ENCODE measurements at regions not wholly inside any gene's neighbourhood (a gene's known extent, or its start where the extent isn't known, plus 50 kb on each side); places are given as distances from the start of the nearest gene placed in this dataset.

GRCh38 chr7:22633954-22634474, 93.0 kb upstream of the IL6 start:
- ATAC-seq (no peak), DNase-seq (ENCODE audit: low read depth, low spot score) (no peak)
- in situ Hi-C loops (cut with HindIII; ENCODE audit: low pct_unique_long_range_greater_than_20kb, low sequenced_read_pairs) (no loop called here), intact Hi-C loops (cut with micrococcal nuclease; ENCODE audit: unreplicated experiment) (no loop called here)
- TF ChIP-seq REST (IDR thresholded peaks at IDR 0.05; ENCODE audit: insufficient read depth in 1 of 2, low read depth in 2 of 2, low read length in 1 of 2), result no peak
- H3K27me3 ChIP-seq (ENCODE audit: control insufficient read depth, insufficient read depth, low read length), result no peaks in the 10 kb centered on the region
- no peaks in the 10 kb centered on the region for H3K4me1 ChIP-seq (ENCODE audit: control insufficient read depth, insufficient read depth, low read length)
- no TSS peak for BruUV-seq (replicated peaks)
- CTCF ChIA-PET, result interaction anchor here (0.6 kb wide), 1 partner anchor 68 kb away, joined by 11 read pairs; no protein-coding TSS in a partner anchor
- POLR2A ChIA-PET, result no interaction called here
- H3K4me3 ChIP-seq (ENCODE audit: low read depth in 2 of 2, low read length in 2 of 2), result no peak overlapping the region
- no peak overlapping the region for H3K27ac ChIP-seq (ENCODE audit: low read length)
- no peaks in the 10 kb centered on the region for H3K36me3 ChIP-seq (ENCODE audit: control insufficient read depth, insufficient read depth, low read length)
- H3K9me3 ChIP-seq (ENCODE audit: control insufficient read depth, insufficient read depth, low read depth, low read length), result no peaks in the 10 kb centered on the region

- ChIA-PET POLR2A (no interaction called here), CTCF (interaction anchor here (0.6 kb wide), 1 partner anchor 68 kb away, joined by 11 read pairs; no protein-coding TSS in a partner anchor)
- Histone ChIP-seq H3K36me3 (ENCODE audit: control insufficient read depth, insufficient read depth, low read length) (no peaks in the 10 kb centered on the region), H3K27ac (ENCODE audit: low read length) (no peak overlapping the region), H3K27me3 (ENCODE audit: control insufficient read depth, insufficient read depth, low read length) (no peaks in the 10 kb centered on the region), H3K4me3 (ENCODE audit: low read depth in 2 of 2, low read length in 2 of 2) (no peak overlapping the region), H3K4me1 (ENCODE audit: control insufficient read depth, insufficient read depth, low read length) (no peaks in the 10 kb centered on the region), H3K9me3 (ENCODE audit: control insufficient read depth, insufficient read depth, low read depth, low read length) (no peaks in the 10 kb centered on the region)
- intact Hi-C loops (cut with micrococcal nuclease; ENCODE audit: unreplicated experiment), result no loop called here
- BruUV-seq (replicated peaks), result no TSS peak
- in situ Hi-C loops (cut with HindIII; ENCODE audit: low pct_unique_long_range_greater_than_20kb, low sequenced_read_pairs), result no loop called here
- ATAC-seq, result no peak
- TF ChIP-seq SIN3A (IDR thresholded peaks at IDR 0.05; ENCODE audit: borderline replicate concordance, insufficient read depth, low read depth, low read length) (no peak), REST (IDR thresholded peaks at IDR 0.05; ENCODE audit: insufficient read depth in 1 of 2, low read depth in 2 of 2, low read length in 1 of 2) (no peak), CTCF (IDR thresholded peaks at IDR 0.05) (no peak), POLR2AphosphoS5 (IDR thresholded peaks at IDR 0.05; ENCODE audit: low read depth, low read length) (no peak), TCF7L2 (IDR thresholded peaks at IDR 0.05; ENCODE audit: low read depth, low read length) (no peak)
- no peak for DNase-seq (ENCODE audit: low read depth, low spot score)
Observed at GRCh38 chr7:22633286-22633953, 93.6 kb upstream of the IL6 start.
